Fibroblast of peridontal ligament (primary cell): ENCODE measurements at regions not wholly inside any gene's neighbourhood (a gene's known extent, or its start where the extent isn't known, plus 50 kb on each side); places are given as distances from the start of the nearest gene placed in this dataset.

ENCODE experiments used
- DNase-seq: peaks from one replicate; pipeline ENCODE4 v3.0.0-alpha.2; 2010; ENCODE audit errors: extremely low read depth

- DNase-seq, result no peak
Measured at GRCh38 chrX:20863649-20864048, 510.6 kb upstream of the CNKSR2 start.

- no peak for DNase-seq
Measured at GRCh38 chrX:20861113-20861512, 513.1 kb upstream of the CNKSR2 start.

- no peak for DNase-seq
Measured at GRCh38 chrX:20857746-20858145, 516.5 kb upstream of the CNKSR2 start.

- no peak for DNase-seq
Measured at GRCh38 chrX:20838477-20838876, 535.7 kb upstream of the CNKSR2 start.

GRCh38 chrX:20829665-20830491 is 544.3 kb upstream of the CNKSR2 start:
- DNase-seq, result no peak

GRCh38 chrX:20825984-20826383 is 548.2 kb upstream of the CNKSR2 start:
- DNase-seq, result no peak

GRCh38 chrX:20803971-20804370 is 537.3 kb upstream of the RPS6KA3 start:
- no peak for DNase-seq

- DNase-seq, result no peak
Measured at GRCh38 chrX:20802036-20802435, 535.3 kb upstream of the RPS6KA3 start.

- DNase-seq, result no peak
Measured at GRCh38 chrX:20796450-20796849, 529.7 kb upstream of the RPS6KA3 start.

GRCh38 chrX:20789103-20789502 is 522.4 kb upstream of the RPS6KA3 start:
- no peak for DNase-seq

- DNase-seq, result no peak
Measured at GRCh38 chrX:20767346-20767745, 500.6 kb upstream of the RPS6KA3 start.

GRCh38 chrX:20756585-20756984 is 489.9 kb upstream of the RPS6KA3 start:
- no peak for DNase-seq

- DNase-seq, result no peak
Measured at GRCh38 chrX:20753076-20753475, 486.4 kb upstream of the RPS6KA3 start.

GRCh38 chrX:20746690-20747089 is 480.0 kb upstream of the RPS6KA3 start:
- no peak for DNase-seq

GRCh38 chrX:20743046-20743445 is 476.3 kb upstream of the RPS6KA3 start:
- DNase-seq, result no peak

GRCh38 chrX:20742106-20742505 is 475.4 kb upstream of the RPS6KA3 start:
- DNase-seq, result no peak

- DNase-seq, result no peak
Measured at GRCh38 chrX:20740443-20740842, 473.7 kb upstream of the RPS6KA3 start.

- DNase-seq, result no peak
Measured at GRCh38 chrX:20739038-20739745, 472.5 kb upstream of the RPS6KA3 start.

- no peak for DNase-seq
Measured at GRCh38 chrX:20729416-20729815, 462.7 kb upstream of the RPS6KA3 start.

- no peak for DNase-seq
Measured at GRCh38 chrX:20727447-20727846, 460.7 kb upstream of the RPS6KA3 start.

- DNase-seq, result no peak
Measured at GRCh38 chrX:20720954-20721626, 454.4 kb upstream of the RPS6KA3 start.

GRCh38 chrX:20718592-20719380 is 452.1 kb upstream of the RPS6KA3 start:
- DNase-seq, result no peak
